NCI-H1105 (cell line): ENCODE measurements at regions not wholly inside any gene's neighbourhood (a gene's known extent, or its start where the extent isn't known, plus 50 kb on each side); places are given as distances from the start of the nearest gene placed in this dataset.

Experiments used
- DNase-seq: peaks from one replicate; lab custom pipeline; 2025; lab: John Stamatoyannopoulos, UW

- no peak for DNase-seq
Observed at GRCh38 chr11:92870196-92870832, 99.1 kb upstream of the MTNR1B start.

DNA sequence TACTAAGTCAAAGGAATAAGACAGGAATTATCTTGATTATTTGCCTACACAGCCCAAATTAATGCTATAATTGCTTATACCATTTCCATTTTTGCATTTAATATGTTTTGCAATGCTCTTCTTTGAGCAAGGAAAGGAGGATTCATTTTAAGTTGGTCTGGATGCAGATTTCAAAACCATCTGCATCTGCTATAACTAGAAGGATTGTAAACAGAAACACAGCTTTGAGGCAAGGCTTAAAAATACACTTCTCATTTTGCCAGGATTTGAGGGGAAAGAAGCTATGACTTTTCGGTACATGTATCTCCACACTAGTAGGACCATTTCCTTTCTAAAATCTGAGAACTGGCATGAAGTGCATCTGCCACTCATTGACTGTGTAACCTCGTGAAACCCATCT lies 95.9 kb upstream of the MTNR1B start:
- DNase-seq: no peak

GRCh38 chr11:92875473-92875872 lies 94.0 kb upstream of the MTNR1B start:
- DNase-seq: no peak

DNA sequence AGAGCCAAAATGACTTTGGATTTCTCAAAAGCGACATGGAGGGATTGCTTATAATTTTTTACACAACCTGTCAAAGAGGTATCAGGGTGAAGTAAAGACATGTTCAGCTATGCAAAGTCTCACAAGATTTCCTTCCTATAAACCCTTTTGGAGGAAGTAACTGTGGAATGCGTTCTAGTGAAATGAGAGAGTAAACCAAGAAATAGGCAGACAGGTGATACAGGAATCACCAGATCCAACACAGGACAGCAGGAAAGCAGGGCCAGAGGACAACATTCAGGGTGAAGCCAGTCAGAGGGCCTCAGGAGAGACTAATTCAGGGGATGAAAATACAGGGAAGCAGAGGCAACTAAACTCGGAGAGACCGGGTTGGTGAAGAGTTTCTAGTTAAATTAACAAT lies 90.4 kb upstream of the MTNR1B start:
- DNase-seq: no peak

DNA sequence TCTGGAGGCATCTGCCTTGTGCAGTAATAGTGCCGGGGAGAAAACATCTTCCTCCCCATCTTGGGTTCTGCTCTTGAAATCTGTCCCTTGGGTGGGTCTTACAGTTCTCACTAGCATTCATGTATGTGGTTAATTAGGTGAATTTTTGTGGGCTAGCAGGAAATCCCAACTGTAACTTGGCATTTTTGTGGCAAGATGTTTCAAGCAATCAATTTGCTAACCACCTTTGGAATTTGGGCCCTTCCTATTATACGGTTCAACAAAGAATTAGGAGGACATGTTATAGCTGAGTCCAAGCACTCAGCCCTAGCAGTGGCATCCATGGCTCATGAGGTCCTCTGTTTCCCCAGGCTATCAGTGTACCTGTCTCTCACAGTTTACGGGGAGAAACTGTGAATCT lies 89.1 kb upstream of the MTNR1B start:
- DNase-seq: no peak

- DNase-seq: no peak
Observed at GRCh38 chr11:92881940-92882450, 87.5 kb upstream of the MTNR1B start.

DNA sequence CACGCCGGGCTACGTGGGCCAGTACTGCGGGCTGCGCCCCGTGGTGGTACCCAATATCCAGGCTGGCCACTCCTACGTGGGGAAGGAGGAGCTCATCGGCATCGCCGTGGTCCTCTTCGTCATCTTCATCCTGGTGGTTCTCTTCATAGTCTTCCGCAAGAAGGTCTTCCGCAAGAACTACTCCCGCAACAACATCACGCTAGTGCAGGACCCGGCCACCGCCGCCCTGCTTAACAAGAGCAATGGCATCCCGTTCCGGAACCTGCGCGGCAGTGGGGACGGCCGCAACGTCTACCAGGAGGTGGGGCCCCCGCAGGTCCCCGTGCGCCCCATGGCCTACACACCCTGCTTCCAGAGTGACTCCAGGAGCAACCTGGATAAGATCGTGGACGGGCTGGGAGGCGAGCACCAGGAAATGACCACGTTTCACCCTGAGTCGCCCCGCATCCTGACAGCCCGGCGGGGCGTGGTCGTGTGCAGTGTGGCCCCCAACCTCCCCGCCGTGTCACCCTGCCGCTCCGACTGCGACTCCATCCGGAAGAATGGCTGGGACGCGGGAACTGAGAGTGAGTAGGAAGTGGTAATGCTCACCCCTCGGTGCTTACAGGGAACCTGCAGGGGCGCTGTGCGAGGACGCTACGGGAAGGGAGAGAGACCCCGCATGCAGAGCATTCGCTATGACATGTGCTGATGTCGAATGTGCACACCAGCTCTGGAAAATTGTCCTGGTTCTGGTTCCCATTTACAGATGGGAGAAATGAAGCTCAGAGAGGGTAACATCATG lies 86.4 kb upstream of the MTNR1B start:
- DNase-seq: no peak

DNA sequence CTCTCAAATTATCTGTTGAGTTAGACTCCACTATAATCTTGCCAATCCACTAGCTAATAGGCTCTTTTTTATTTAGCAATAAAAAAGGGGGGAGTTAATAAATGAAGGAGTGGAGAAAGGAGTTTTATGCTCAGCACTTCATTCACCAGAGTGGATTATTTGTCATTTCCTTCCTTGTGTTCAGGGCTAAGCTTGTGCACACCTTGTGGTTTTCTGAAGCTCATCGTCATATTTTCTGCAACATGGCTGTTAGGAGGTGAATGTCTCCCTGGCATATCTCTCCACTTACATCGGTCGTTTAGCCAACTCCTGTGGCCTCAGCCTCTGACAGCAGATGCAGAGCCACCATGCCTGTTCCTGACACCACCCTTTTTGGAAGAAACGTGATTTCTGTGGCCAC lies 83.9 kb upstream of the MTNR1B start:
- DNase-seq: no peak

DNA sequence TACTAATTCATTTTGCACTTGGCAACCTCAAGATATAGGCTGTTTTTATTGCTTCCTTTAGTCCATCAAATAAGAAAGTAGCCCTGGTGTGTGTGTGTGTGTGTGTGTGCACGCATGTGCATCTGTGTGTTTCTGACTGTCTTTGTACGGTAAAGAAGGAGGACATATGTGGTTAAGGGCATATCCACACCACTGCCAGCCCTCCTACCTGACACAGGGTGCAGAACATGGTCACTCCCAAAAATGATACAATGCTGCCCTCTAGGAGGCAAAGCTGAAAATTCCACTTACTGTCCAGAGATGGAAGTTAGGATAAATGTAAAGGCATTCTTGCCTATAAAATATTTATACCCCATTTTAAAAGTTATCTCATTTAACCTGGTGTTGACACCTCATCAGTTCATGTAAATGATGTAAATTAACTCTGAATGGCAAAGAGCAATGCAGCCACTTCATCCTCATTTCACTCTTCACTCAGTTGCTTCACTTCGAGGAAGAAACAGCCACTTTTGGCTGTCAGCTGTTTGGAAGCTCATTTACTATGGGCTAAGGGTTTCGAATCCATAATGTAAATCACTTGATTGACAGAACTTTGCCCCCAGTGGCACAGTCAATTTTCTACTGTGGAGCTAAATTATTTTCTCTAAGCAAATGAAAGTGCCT lies 83.1 kb upstream of the MTNR1B start:
- DNase-seq: peak; percentile 73

GRCh38 chr11:92888696-92889095 lies 80.8 kb upstream of the MTNR1B start:
- no peak for DNase-seq

GRCh38 chr11:92890846-92891245 lies 78.6 kb upstream of the MTNR1B start:
- DNase-seq: no peak

- DNase-seq: no peak
Observed at GRCh38 chr11:92892802-92893684, 76.4 kb upstream of the MTNR1B start.

GRCh38 chr11:92894197-92894596 lies 75.3 kb upstream of the MTNR1B start:
- no peak for DNase-seq

DNA sequence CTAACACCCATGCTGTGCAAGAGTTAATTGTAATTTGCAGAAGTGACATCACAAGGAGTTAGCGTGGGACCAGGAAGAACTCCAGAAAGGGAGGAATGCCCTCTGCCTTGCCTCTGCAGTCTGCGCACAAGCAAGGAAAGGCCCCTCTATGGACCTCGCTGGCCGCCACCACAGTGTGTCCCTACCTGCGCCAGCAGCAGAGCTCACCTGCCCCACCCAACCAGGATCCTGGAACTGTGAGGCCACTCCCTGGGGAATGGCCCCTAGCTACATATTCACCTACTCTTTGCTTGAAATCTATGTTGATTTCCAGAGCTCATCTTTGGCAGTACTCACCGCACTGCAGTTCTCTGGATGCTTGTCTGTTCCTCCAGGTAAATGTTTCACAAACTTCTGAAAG lies 72.0 kb upstream of the MTNR1B start:
- no peak for DNase-seq

- DNase-seq: no peak
Observed at GRCh38 chr11:92902417-92902816, 67.0 kb upstream of the MTNR1B start.

- DNase-seq: peak; percentile 32
Observed at GRCh38 chr11:92907671-92908070, 61.8 kb upstream of the MTNR1B start.

GRCh38 chr11:92909214-92909613 lies 60.2 kb upstream of the MTNR1B start:
- no peak for DNase-seq

DNA sequence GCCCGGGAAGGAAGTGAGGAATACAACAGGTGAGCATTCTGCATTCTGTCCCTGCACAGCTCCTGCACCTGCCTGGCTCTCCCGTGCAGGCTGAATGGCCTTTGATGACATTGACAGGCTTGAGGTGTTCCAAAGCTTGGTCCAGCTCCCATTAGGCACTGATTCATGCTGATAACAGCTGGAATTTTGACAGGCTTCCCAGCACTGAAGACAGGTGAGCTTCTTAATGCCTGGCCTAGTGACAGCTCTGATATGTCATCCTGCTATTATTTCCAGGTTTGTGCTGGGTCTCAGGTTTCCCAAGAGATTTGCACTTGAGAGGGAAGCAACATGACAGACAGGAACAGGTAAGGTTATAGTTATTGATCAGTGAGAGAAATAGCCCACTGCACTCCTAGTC lies 58.0 kb upstream of the MTNR1B start:
- DNase-seq: peak; percentile 69

GRCh38 chr11:92915551-92915950 lies 53.9 kb upstream of the MTNR1B start:
- DNase-seq: no peak

DNA sequence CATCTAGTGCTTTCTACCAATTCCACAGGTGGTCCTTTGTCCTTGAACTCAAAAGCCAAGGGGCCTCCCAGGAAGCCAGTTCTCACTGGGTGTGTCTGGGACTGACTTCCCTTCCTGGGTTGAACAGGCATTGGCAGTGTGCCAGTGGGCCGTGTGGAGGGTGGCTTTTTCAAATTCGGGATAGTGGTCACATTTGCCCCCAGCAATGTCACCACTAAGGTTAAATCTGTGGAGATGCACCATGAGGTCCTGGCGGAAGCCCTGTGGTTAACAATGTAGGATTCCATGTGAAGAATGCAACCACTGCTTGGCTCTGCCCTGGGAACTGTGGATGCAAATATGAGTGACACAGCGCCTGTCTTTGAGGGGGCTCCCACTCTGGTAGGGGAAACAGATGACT lies 53.2 kb upstream of the MTNR1B start:
- DNase-seq: no peak

- DNase-seq: no peak
Observed at GRCh38 chr11:92917927-92918326, 51.5 kb upstream of the MTNR1B start.

- DNase-seq: no peak
Observed at GRCh38 chr11:92919048-92919447, 50.4 kb upstream of the MTNR1B start.
